ENCODE measurements at regions not wholly inside any gene's neighbourhood (a gene's known extent, or its start where the extent isn't known, plus 50 kb on each side); places are given as distances from the start of the nearest gene placed in this dataset.
"Not testable (repeated sequence)": the region's sequence is repeated elsewhere in the genome, so short reads cannot be mapped to it uniquely, and the experiment has no call there.

DNA sequence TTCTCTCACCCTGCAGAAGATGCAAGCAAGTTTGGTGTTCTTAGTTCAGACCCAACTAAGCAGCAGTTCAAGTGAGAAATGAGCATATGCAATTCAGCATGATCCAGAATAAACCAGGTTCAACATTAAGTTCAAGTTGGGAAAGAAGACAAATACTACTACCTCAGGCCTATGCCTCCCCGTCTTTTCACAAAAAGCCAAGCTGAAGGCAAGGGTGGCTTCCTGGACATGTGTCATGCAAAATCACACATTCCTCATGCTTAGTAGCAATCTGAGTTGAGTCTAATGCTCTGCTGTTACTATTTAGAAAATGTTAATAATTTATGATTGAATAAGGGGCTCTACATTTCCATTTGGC lies 453.4 kb upstream of the GRAMD2B start:
- H3K4me1 Mint-ChIP-seq = no peaks in the 10 kb centered on the region
- H3K9me3 Mint-ChIP-seq = peaks cover 7% of the 10 kb centered on the region
- H3K27ac Mint-ChIP-seq = no peak overlapping the region

DNA sequence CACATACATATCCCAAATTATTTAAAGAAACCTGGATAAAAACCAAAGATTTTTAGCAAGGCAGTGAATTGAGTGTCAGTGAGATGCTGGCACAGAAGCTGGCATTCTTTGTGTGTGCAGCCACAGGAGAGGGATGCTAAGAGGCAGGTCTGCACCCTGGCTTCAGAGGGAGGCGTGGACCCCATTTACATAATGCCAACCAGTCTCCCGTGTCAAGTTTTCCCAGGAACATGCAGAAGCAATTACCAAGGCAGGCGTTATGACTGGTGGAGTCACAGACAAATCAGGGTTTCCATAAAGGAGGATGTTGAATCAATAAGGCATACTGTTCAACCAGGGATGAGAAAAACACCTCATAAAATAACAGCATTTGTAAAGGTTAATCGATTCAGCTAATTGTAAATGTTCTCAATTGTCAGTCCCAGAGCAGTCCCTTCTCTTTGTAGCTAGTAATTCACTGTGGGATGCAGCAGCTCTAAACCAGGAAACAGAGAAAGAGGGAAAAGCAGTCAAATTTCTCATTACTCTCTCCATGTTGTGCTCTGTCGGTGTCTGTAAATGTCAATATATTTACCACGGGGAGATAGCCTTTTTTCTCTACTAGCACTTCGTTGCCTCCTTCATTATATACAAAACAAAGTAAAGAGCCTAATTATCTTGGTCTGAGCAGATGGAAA lies 452.4 kb upstream of the GRAMD2B start:
- no peaks in the 10 kb centered on the region for H3K36me3 Mint-ChIP-seq
- no peaks in the 10 kb centered on the region for H3K4me1 Mint-ChIP-seq
- H3K27ac Mint-ChIP-seq = no peak overlapping the region
- peaks cover 4% of the 10 kb centered on the region for H3K9me3 Mint-ChIP-seq
- no peak for DNase-seq
- no peak overlapping the region for H3K4me3 Mint-ChIP-seq
- CTCF ChIA-PET = no interaction called here
- H3K27me3 Mint-ChIP-seq = no peaks in the 10 kb centered on the region

More for the DNA sequence above, 453.4 kb upstream of the GRAMD2B start:
- CTCF ChIA-PET = no interaction called here
- no peaks in the 10 kb centered on the region for H3K27me3 Mint-ChIP-seq
- H3K36me3 Mint-ChIP-seq = no peaks in the 10 kb centered on the region
- no peak overlapping the region for H3K4me3 Mint-ChIP-seq
- DNase-seq = no peak

- no peak overlapping the region for H3K27ac Mint-ChIP-seq
- H3K4me1 Mint-ChIP-seq = no peaks in the 10 kb centered on the region
- no peak for DNase-seq
- H3K27me3 Mint-ChIP-seq = no peaks in the 10 kb centered on the region
- H3K4me3 Mint-ChIP-seq = no peak overlapping the region
- no peaks in the 10 kb centered on the region for H3K36me3 Mint-ChIP-seq
- no peaks in the 10 kb centered on the region for H3K9me3 Mint-ChIP-seq
- CTCF ChIA-PET = no interaction called here
These were observed 450.5 kb upstream of the GRAMD2B start for GRCh38 chr5:125972706-125973105.

- no peak overlapping the region for H3K27ac Mint-ChIP-seq
These were observed 448.5 kb upstream of the GRAMD2B start for GRCh38 chr5:125974679-125975078.

GRCh38 chr5:125976421-125977000 lies 446.7 kb upstream of the GRAMD2B start:
- no peaks in the 10 kb centered on the region for H3K36me3 Mint-ChIP-seq
- CTCF ChIA-PET = no interaction called here
- H3K27me3 Mint-ChIP-seq = no peaks in the 10 kb centered on the region

More at GRCh38 chr5:125974679-125975078, 448.5 kb upstream of the GRAMD2B start:
- Mint-ChIP-seq H3K36me3 (no peaks in the 10 kb centered on the region), H3K9me3 (no peaks in the 10 kb centered on the region), H3K4me3 (no peak overlapping the region), H3K27me3 (no peaks in the 10 kb centered on the region), H3K4me1 (no peaks in the 10 kb centered on the region)
- CTCF ChIA-PET = no interaction called here
- no peak for DNase-seq

DNA sequence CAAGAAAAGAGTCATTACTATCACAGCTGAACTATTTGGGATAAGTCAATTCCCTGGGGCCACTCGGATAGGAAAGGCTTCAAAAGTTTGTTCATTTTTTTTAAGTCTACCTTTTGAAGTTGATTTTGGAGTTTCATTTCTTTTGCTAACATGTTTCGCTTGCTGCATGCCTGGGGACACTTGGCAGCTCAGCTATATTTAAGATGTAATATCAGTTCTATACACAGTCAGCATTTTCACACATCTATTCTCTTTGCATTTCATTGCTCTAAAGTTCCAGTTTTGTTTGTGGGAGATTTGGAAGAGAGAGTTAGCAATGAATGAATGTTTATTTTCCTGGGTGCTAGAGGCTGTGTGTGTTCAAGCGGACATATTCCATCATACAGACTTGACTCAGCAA lies 445.2 kb upstream of the GRAMD2B start:
- Mint-ChIP-seq H3K27me3 (no peaks in the 10 kb centered on the region), H3K27ac (no peak overlapping the region), H3K9me3 (no peaks in the 10 kb centered on the region), H3K4me1 (no peaks in the 10 kb centered on the region), H3K4me3 (no peak overlapping the region), H3K36me3 (no peaks in the 10 kb centered on the region)
- CTCF ChIA-PET = no interaction called here
- DNase-seq = no peak

More at GRCh38 chr5:125976421-125977000, 446.7 kb upstream of the GRAMD2B start:
- no peaks in the 10 kb centered on the region for H3K4me1 Mint-ChIP-seq
- no peak overlapping the region for H3K27ac Mint-ChIP-seq
- H3K4me3 Mint-ChIP-seq = no peak overlapping the region
- H3K9me3 Mint-ChIP-seq = no peaks in the 10 kb centered on the region
- DNase-seq = no peak

DNA sequence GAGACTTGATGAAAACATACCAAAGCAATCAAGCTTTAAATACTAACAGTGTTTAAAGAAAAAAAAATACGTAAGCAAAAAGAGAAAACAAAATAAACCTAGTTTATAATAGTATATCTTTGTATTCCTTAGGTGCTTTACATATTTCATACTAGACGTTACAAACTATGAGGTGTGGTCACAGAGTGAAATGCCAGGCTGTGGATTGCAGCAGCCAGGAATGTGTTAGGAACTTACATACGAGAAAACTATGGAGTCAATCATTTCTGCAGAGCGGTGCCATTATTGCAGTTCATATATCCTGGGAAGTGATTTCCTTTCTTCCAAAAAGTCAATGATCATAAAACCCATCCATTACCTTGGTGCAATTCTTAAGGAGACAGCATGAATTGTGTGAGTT lies 443.6 kb upstream of the GRAMD2B start:
- H3K4me1 Mint-ChIP-seq = no peaks in the 10 kb centered on the region
- no peaks in the 10 kb centered on the region for H3K27me3 Mint-ChIP-seq
- H3K4me3 Mint-ChIP-seq = no peak overlapping the region
- no peak overlapping the region for H3K27ac Mint-ChIP-seq
- CTCF ChIA-PET = no interaction called here
- H3K9me3 Mint-ChIP-seq = no peaks in the 10 kb centered on the region
- H3K36me3 Mint-ChIP-seq = no peaks in the 10 kb centered on the region
- no peak for DNase-seq

DNA sequence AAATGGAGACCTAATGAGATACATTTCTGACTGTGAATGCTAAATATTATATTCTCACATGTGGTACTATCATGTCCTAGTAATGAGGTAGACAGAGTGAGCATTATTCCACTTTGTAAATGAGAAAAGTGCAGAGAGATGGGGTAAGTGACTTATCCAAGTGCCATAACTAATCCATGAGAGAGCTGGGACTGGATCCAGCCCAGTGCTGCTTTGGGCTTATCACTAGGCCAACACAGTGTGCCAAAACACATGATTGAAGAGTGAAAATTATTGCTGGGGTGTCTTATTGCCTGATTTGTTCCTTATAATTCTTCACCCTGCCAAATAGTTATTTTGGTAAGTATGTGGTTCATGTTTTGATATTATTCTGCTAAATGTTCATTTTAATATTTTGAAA lies 442.2 kb upstream of the GRAMD2B start:
- CTCF ChIA-PET = no interaction called here
- H3K4me3 Mint-ChIP-seq = no peak overlapping the region
- no peak for DNase-seq
- no peak overlapping the region for H3K27ac Mint-ChIP-seq
- H3K36me3 Mint-ChIP-seq = no peaks in the 10 kb centered on the region
- no peaks in the 10 kb centered on the region for H3K4me1 Mint-ChIP-seq
- H3K9me3 Mint-ChIP-seq = no peaks in the 10 kb centered on the region
- H3K27me3 Mint-ChIP-seq = no peaks in the 10 kb centered on the region

- no peak for DNase-seq
- Mint-ChIP-seq H3K4me1 (no peaks in the 10 kb centered on the region), H3K4me3 (no peak overlapping the region), H3K9me3 (no peaks in the 10 kb centered on the region), H3K36me3 (no peaks in the 10 kb centered on the region), H3K27me3 (no peaks in the 10 kb centered on the region), H3K27ac (no peak overlapping the region)
- CTCF ChIA-PET = no interaction called here
These were observed 435.4 kb upstream of the GRAMD2B start for GRCh38 chr5:125987677-125988255.

DNA sequence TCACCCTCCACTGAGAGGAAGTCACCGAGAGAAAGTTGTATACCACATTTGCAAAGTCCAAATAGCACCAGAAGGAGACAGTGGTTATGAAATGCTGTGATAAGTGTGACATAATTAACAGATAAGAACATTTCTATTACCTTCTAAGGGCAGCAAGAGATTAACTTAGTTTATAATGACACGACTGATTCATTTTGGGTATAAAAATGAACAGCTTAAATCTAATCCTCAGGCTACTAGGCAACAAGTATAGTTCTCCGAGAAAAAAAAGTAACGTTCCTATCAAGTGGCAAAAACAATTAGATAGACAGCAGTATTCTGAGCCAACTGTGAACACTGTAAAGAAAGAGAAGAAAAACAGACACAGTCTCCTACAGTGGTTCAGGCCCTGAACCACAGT lies 431.2 kb upstream of the GRAMD2B start:
- Mint-ChIP-seq H3K4me3 (no peak overlapping the region), H3K27ac (no peak overlapping the region), H3K27me3 (no peaks in the 10 kb centered on the region), H3K9me3 (peaks cover 6% of the 10 kb centered on the region), H3K36me3 (no peaks in the 10 kb centered on the region), H3K4me1 (no peaks in the 10 kb centered on the region)
- no peak for DNase-seq
- CTCF ChIA-PET = no interaction called here

- H3K4me1 Mint-ChIP-seq, CTCF ChIA-PET, H3K27me3 Mint-ChIP-seq, DNase-seq, H3K27ac Mint-ChIP-seq, H3K4me3 Mint-ChIP-seq, H3K36me3 Mint-ChIP-seq: not testable (repeated sequence)
- H3K9me3 Mint-ChIP-seq = peaks cover 10% of the 10 kb centered on the region
These were observed 423.8 kb upstream of the GRAMD2B start for GRCh38 chr5:125999271-126000030.

DNA sequence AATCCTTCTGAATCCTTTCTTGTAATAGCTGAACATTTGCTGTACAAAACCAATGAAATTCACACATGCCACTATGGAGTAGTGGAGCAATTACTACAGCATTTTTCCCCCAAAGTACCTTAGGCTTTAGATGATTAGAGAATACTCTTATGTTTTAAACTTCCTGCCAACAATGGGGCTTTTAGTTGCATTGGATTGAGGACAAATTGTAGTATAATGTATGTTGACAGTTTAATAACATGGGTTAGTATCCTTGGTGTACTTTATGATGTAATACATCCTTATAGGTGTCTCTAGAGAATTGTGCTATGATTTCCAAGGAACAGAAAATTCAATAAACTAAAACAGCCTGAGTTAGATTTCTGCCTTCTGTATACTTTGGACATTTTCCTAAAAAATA lies 422.7 kb upstream of the GRAMD2B start:
- H3K36me3 Mint-ChIP-seq = no peaks in the 10 kb centered on the region
- H3K27ac Mint-ChIP-seq = no peak overlapping the region
- H3K27me3 Mint-ChIP-seq = no peaks in the 10 kb centered on the region
- H3K4me1 Mint-ChIP-seq = no peaks in the 10 kb centered on the region
- CTCF ChIA-PET = no interaction called here
- H3K9me3 Mint-ChIP-seq = peaks cover 10% of the 10 kb centered on the region
- no peak overlapping the region for H3K4me3 Mint-ChIP-seq
- no peak for DNase-seq

- CTCF ChIA-PET = no interaction called here
- H3K36me3 Mint-ChIP-seq = no peaks in the 10 kb centered on the region
- H3K27me3 Mint-ChIP-seq = no peaks in the 10 kb centered on the region
- DNase-seq = no peak
- no peaks in the 10 kb centered on the region for H3K4me1 Mint-ChIP-seq
- H3K9me3 Mint-ChIP-seq = peaks cover 4% of the 10 kb centered on the region
- H3K4me3 Mint-ChIP-seq = no peak overlapping the region
- H3K27ac Mint-ChIP-seq = no peak overlapping the region
These were observed 420.8 kb upstream of the GRAMD2B start for GRCh38 chr5:126002222-126002897.

DNA sequence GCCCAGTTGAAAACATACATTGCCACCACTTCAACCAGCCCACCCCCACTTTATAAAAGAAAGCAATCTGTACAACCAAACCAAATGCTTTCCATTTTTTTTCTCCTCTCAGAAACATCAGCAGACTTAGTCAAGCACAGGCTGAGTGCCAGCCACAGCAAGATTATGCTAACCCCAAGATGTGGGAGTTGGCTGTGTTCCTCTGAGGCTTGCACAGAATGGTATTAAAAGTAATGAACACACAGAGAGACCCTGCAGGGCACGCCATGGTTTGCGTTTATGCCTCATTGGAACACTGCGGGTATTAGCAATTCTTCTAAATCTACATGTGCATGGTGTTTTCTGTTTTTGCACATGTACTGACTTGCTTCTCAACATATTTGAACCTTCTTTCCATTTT lies 419.9 kb upstream of the GRAMD2B start:
- Mint-ChIP-seq H3K27ac (no peak overlapping the region), H3K4me3 (no peak overlapping the region), H3K36me3 (no peaks in the 10 kb centered on the region), H3K4me1 (no peaks in the 10 kb centered on the region), H3K9me3 (peaks cover 4% of the 10 kb centered on the region), H3K27me3 (no peaks in the 10 kb centered on the region)
- CTCF ChIA-PET = no interaction called here
- DNase-seq = no peak
